ENCODE measurements at regions not wholly inside any gene's neighbourhood (a gene's known extent, or its start where the extent isn't known, plus 50 kb on each side); places are given as distances from the start of the nearest gene placed in this dataset.
"Not testable (repeated sequence)": the region's sequence is repeated elsewhere in the genome, so short reads cannot be mapped to it uniquely, and the experiment has no call there.

- no peak for DNase-seq
Measured at GRCh38 chr1:238722812-238723211, 663.6 kb upstream of the CHRM3 start.

- no peak for DNase-seq
Measured at GRCh38 chr1:238710697-238711096, 675.7 kb upstream of the CHRM3 start.

DNA sequence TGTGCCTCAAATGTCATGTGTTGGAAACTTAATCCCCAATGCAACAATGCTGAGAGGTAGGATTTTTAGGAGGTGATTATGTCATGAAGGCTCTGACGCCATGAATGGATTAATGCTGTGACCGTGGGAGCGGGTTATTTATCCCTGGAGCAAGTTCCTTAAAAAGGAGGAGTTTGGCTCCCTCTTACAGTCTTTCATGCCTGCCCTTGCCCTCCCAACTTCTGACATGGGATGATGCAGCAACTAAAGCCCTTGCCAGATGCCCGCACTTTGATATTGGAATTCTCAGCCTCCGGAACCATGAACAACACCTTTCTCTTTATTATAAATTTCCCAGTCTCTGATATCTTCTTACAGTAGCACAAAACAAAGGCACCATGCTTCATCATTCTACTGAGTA, 685.3 kb upstream of the CHRM3 start:
- no peak for DNase-seq

- DNase-seq, result peak in 1 of 3 experiments; percentile 15
Measured at GRCh38 chr1:238690415-238690814, 696.0 kb upstream of the CHRM3 start.

- DNase-seq, result not testable (repeated sequence)
Measured at GRCh38 chr1:238684576-238684975, 701.8 kb upstream of the CHRM3 start.

DNA sequence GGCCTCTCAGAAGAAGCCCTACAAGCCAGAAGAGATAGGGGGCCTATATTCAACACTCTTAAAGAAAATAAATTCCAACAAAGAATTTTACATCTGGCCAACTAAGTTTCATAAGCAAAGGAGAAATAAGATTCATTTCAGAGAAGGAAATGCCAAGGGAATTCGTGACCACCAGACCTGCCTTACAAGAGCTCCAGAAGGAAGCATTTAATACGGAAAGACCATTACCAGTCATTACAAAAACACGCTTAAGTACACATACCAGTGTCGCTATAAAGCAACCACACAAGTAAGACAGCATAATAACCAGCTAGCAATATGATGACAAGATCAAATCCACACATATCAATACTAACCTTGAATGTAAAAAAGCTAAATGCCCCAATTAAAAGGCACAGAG, 704.9 kb upstream of the CHRM3 start:
- DNase-seq, result no peak

DNA sequence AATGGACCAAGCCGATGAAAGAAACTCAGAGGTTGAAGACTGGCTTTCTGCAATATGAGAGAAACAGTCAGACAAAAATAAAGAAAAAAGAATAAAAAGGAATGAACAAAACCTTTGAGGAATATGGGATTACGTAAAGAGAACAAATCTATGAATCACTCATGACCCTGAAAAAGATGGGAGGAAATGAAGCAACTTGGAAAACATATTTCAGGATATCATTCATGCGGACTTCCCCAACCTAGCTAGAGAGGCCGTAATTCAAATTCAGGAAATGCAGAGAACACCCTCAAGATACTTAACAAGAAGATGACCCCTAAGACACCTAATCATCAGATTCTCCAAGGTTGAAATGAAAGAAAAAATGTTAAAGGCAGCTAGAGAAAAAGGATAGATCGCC, 705.3 kb upstream of the CHRM3 start:
- no peak for DNase-seq

DNA sequence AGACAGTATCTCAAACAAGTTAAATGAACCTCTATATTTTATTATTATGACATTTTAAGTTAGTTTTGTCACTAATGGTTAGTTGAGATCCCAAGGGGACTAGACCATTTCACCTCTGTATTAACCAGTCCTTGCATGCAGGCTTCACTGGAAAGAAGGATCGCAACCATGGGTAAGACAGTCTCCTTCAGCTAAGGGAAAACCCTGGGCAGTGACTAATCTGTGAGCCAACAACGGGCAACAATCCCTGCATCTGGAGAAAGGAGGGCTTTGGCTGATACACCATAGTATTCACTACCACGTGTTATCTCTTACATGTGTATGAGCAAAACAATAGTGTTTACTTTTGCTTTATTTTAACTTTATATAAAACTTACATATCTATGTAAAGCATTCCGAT, 708.8 kb upstream of the CHRM3 start:
- DNase-seq, result no peak

- DNase-seq, result peak in 2 of 3 experiments; percentile 13 to 67
Measured at GRCh38 chr1:238675221-238675620, 711.1 kb upstream of the CHRM3 start.

- DNase-seq, result no peak
Measured at GRCh38 chr1:238674316-238674715, 712.1 kb upstream of the CHRM3 start.

DNA sequence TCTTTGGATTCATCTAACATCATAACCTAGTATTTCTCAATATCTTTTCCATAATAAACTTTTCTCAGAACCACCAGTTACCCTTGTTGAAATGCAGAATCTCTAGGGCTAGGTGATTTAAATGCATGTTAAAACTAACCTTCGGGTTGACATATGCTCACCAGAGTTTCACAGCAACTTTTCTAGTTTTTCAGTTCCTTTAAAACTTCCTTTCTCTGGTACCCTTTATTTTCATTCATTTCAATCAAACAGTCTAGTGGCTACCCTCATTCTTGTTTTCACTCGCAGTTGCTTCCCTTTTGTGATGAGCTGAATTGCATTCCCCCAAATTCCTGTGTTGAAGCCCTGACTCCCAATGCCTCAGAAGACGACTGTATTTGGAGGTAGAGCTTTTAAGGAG, 712.8 kb upstream of the CHRM3 start:
- DNase-seq, result no peak

GRCh38 chr1:238672806-238673205, 713.6 kb upstream of the CHRM3 start:
- no peak for DNase-seq

- DNase-seq, result no peak
Measured at GRCh38 chr1:238672262-238672661, 714.1 kb upstream of the CHRM3 start.

DNA sequence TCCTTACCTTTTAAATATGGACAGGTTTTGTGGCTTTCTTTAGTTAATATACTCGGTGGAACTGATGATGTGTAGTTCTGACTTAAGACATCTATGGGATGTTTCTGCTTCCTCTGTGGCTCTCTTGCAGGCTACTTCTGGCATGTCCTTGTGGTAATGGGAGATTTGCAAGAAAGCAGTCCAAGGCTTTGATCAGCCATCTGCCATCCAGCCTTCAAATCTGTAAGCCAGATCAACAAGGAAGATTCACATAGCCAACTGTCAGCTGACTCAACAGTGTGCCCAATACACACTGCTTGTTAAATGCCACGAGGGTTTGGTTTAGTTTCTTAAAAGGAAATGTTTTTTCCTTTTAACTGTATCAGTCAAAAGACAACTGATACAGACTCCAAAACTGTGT, 722.2 kb upstream of the CHRM3 start:
- DNase-seq, result no peak

DNA sequence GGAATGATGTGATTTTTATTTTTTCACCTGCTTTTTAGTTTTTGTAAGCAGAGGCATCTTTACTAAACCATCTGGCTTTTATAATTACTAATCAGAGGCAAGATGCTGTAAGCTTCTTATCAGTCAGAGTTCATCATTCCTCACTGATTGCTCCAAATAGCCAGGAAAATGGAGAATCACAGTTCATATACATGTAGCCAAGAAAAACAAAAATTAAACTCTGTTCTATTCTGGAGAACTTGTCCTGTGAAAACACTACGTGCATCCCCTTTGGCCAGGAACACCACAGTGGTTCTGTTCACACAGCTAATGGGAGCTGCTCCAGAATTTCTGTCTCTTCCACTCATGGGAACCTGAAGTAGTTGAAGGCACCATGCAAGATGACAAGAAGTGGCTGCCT, 725.5 kb upstream of the CHRM3 start:
- DNase-seq, result no peak

- DNase-seq, result no peak
Measured at GRCh38 chr1:238658763-238659162, 727.6 kb upstream of the CHRM3 start.

DNA sequence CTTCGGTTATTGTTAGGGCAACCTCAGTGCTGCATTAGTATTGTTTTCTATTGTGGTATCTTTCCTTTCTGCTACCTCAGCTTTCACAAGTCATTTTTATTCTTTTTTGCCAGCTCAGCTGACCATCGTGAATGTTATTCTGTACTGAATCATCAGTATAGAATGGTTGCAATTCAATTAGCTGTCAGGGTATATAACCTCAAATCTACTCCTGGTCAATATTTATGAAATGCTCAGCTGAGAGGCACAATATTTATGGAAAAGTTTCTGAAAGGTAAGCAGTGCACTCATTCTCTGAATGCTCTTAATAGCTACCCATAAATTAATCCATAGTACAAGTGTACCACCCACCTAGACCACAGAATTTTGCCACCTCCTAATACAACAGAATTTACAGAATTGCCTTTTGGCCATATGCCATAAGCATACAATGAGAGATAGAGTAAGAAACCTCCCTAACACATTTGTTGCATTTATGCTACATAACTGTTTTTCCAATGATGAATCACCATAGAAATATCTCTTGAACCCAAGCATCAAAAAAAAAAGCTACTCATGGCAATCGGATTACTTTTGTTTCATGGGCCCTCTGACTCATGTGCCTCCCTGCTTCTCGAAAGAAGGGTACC, 732.6 kb upstream of the CHRM3 start:
- DNase-seq, result peak in 1 of 3 experiments; percentile 18

GRCh38 chr1:238652346-238652968, 733.9 kb upstream of the CHRM3 start:
- DNase-seq, result no peak

DNA sequence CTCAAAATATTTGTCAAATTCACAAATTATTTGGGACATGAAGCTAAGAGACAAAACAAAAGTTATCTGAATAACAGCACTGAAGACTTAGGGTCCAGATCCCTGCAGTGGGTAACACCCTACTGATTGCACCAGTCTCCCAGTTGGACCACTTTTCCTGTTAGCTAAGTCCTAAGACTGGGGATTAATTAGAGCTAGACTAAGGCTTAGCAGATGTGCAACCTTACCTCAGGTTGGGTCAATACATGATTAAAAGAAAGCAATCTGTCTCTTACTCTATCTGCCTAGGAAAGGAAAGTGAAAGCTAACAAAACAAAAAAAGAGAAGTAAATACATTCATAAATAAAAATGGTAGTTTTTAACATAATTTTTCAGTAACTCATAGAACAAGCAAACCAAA, 737.2 kb upstream of the CHRM3 start:
- no peak for DNase-seq

DNA sequence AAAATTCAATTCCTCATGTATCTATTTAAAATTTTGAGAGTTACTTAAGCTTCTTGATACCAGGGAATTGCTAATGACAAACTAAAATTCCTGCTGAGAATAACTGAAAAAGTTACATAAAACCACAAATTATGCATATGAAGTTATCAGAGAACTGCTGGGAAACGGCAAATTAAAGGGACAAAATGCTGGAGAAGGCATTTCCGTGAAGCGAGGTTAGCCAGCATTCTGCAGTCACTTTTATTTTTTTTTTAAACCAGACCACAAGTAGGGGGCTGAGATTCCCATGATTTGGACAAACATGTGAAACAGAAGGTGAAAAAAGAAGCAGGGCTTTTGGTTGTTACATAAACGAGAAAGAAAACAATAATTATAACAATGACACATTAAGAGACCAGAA, 737.6 kb upstream of the CHRM3 start:
- DNase-seq, result no peak

DNA sequence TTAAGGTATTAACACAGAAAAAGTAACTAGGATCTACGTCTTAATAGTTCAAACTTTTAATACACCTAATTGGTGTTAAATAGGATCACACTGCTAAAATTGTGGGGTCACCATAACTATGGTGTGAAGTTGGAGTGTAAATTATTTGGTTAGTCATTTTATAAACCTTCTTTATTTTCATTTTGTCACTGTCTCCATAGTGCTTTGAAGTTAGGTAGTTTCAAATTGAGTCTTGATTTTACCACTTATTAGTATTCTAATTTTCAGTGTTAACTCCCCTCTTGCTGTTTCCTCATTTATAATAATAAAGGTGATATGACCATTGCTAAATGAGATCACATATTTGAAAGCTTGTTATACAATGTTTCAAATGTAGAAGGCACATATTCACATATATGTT, 738.1 kb upstream of the CHRM3 start:
- DNase-seq, result no peak

- no peak for DNase-seq
Measured at GRCh38 chr1:238647877-238648276, 738.5 kb upstream of the CHRM3 start.

GRCh38 chr1:238642231-238642630, 744.1 kb upstream of the CHRM3 start:
- DNase-seq, result no peak

DNA sequence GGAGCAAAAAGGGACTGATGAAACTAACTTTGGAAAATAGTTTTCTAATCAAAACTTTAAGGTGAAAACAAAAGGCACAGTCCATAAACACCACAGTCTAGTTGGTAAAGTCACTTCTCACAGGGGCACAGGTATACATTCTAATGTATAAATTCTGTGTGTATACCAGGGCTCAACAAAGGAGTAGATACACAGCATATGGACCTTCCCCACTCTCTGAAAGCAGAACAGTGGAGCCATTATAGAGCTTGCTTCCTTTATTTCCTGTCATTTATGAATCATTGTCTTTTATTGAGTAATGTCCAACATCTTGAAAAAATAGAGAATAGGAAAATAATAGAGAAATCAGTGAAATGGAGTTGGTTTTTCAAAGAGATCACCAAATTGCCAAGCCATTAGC, 746.5 kb upstream of the CHRM3 start:
- no peak for DNase-seq

GRCh38 chr1:238628110-238628509, 737.4 kb upstream of the ZP4 start:
- no peak for DNase-seq

Measured in NCI-H1417 (cell line).